NT2/D1 (cell line): ENCODE measurements at regions not wholly inside any gene's neighbourhood (a gene's known extent, or its start where the extent isn't known, plus 50 kb on each side); places are given as distances from the start of the nearest gene placed in this dataset.

Experiments
- DNase-seq: peaks from one replicate; pipeline ENCODE4 v3.0.0-alpha.2; 2011; ENCODE audit warnings: low read depth, low spot score
- H3K27me3 ChIP-seq: 2 replicates; pipeline ENCODE4 v1.6.0; 2011; ENCODE audit warnings: mild to moderate bottlenecking; ENCODE audit not compliant: insufficient read length, insufficient read depth
- H3K36me3 ChIP-seq: 2 replicates; pipeline ENCODE4 v1.6.1; 2011; ENCODE audit warnings: mild to moderate bottlenecking, low read length, mixed read lengths; ENCODE audit not compliant: insufficient read depth, insufficient read length
- H3K4me1 ChIP-seq: 2 replicates; pipeline ENCODE4 v1.5.1; 2011; ENCODE audit not compliant: insufficient read depth, insufficient read length
- H3K4me3 ChIP-seq: 2 replicates; pipeline ENCODE4 v1.5.1; 2011; ENCODE audit warnings: low read depth; ENCODE audit not compliant: insufficient read length
- H3K9ac ChIP-seq: 2 replicates; pipeline ENCODE4 v1.6.0; 2011; ENCODE audit warnings: low read depth; ENCODE audit not compliant: insufficient read length
- H3K9me3 ChIP-seq: 2 replicates; pipeline ENCODE4 v1.5.1; 2011; ENCODE audit warnings: mild to moderate bottlenecking, low read length; ENCODE audit not compliant: insufficient read depth
- SUZ12 ChIP-seq: IDR thresholded peaks from 2 replicates; pipeline ENCODE4 v1.6.1; 2011; ENCODE audit not compliant: insufficient read length, insufficient read depth; ENCODE audit errors: extremely low read depth
- YY1 ChIP-seq: IDR thresholded peaks from 2 replicates; pipeline ENCODE4 v1.6.1; 2011; ENCODE audit not compliant: insufficient read length, insufficient read depth
- ZNF274 ChIP-seq: IDR thresholded peaks from 2 replicates; pipeline ENCODE4 v1.6.1; 2011; ENCODE audit warnings: mild to moderate bottlenecking, low read depth, low read length

GRCh38 chr6:153215242-153215641 is 84.2 kb upstream of the RGS17 start:
- DNase-seq = no peak
- Histone ChIP-seq H3K9ac (no peak overlapping the region), H3K4me3 (no peak overlapping the region), H3K9me3 (no peaks in the 10 kb centered on the region), H3K4me1 (no peaks in the 10 kb centered on the region), H3K27me3 (no peaks in the 10 kb centered on the region), H3K36me3 (no peaks in the 10 kb centered on the region)
- TF ChIP-seq SUZ12 = no peak
- no peak for TF ChIP-seq ZNF274
- TF ChIP-seq YY1 = no peak

- H3K27me3 ChIP-seq = no peaks in the 10 kb centered on the region
- H3K9me3 ChIP-seq = no peaks in the 10 kb centered on the region
Observed at GRCh38 chr6:153214436-153214835, 83.4 kb upstream of the RGS17 start.

GRCh38 chr6:153210083-153210482 is 79.0 kb upstream of the RGS17 start:
- no peaks in the 10 kb centered on the region for H3K9me3 ChIP-seq
- no peaks in the 10 kb centered on the region for H3K27me3 ChIP-seq
- H3K9ac ChIP-seq = no peak overlapping the region
- H3K4me3 ChIP-seq = no peak overlapping the region
- no peaks in the 10 kb centered on the region for H3K4me1 ChIP-seq
- TF ChIP-seq SUZ12 = no peak
- DNase-seq = no peak
- no peaks in the 10 kb centered on the region for H3K36me3 ChIP-seq

More at GRCh38 chr6:153214436-153214835, 83.4 kb upstream of the RGS17 start:
- Histone ChIP-seq H3K36me3 (no peaks in the 10 kb centered on the region), H3K9ac (no peak overlapping the region), H3K4me3 (no peak overlapping the region), H3K4me1 (no peaks in the 10 kb centered on the region)
- TF ChIP-seq SUZ12 (no peak), YY1 (no peak), ZNF274 (no peak)
- no peak for DNase-seq

GRCh38 chr6:153208706-153209105 is 77.6 kb upstream of the RGS17 start:
- Histone ChIP-seq H3K36me3 (no peaks in the 10 kb centered on the region), H3K4me1 (no peaks in the 10 kb centered on the region), H3K9me3 (no peaks in the 10 kb centered on the region), H3K4me3 (no peak overlapping the region), H3K9ac (no peak overlapping the region), H3K27me3 (no peaks in the 10 kb centered on the region)
- TF ChIP-seq SUZ12 (no peak), YY1 (no peak), ZNF274 (no peak)
- DNase-seq = no peak

- H3K9me3 ChIP-seq = no peaks in the 10 kb centered on the region
- no peak overlapping the region for H3K9ac ChIP-seq
- H3K4me1 ChIP-seq = no peaks in the 10 kb centered on the region
- H3K27me3 ChIP-seq = no peaks in the 10 kb centered on the region
- no peak for DNase-seq
- H3K36me3 ChIP-seq = no peaks in the 10 kb centered on the region
- no peak overlapping the region for H3K4me3 ChIP-seq
- TF ChIP-seq ZNF274 (no peak), SUZ12 (no peak), YY1 (no peak)
Observed at GRCh38 chr6:153207617-153208016, 76.5 kb upstream of the RGS17 start.

GRCh38 chr6:153207006-153207405 is 75.9 kb upstream of the RGS17 start:
- DNase-seq = no peak
- Histone ChIP-seq H3K9ac (no peak overlapping the region), H3K4me3 (no peak overlapping the region), H3K27me3 (no peaks in the 10 kb centered on the region), H3K4me1 (no peaks in the 10 kb centered on the region), H3K36me3 (no peaks in the 10 kb centered on the region), H3K9me3 (no peaks in the 10 kb centered on the region)
- TF ChIP-seq ZNF274 (no peak), YY1 (no peak), SUZ12 (no peak)

GRCh38 chr6:153192943-153193885 is 62.1 kb upstream of the RGS17 start:
- H3K27me3 ChIP-seq = no peaks in the 10 kb centered on the region
- no peak for TF ChIP-seq SUZ12
- no peak for DNase-seq
- H3K9ac ChIP-seq = no peak overlapping the region
- no peaks in the 10 kb centered on the region for H3K9me3 ChIP-seq
- no peak overlapping the region for H3K4me3 ChIP-seq
- no peaks in the 10 kb centered on the region for H3K4me1 ChIP-seq
- no peaks in the 10 kb centered on the region for H3K36me3 ChIP-seq
